NCI-H2171 treated with DMSO at 0.1 percent for 48 hours (cell line): ENCODE measurements at regions not wholly inside any gene's neighbourhood (a gene's known extent, or its start where the extent isn't known, plus 50 kb on each side); places are given as distances from the start of the nearest gene placed in this dataset.

Experiments
- DNase-seq: peaks from one replicate; lab custom pipeline; 2025; lab: John Stamatoyannopoulos, UW

DNA sequence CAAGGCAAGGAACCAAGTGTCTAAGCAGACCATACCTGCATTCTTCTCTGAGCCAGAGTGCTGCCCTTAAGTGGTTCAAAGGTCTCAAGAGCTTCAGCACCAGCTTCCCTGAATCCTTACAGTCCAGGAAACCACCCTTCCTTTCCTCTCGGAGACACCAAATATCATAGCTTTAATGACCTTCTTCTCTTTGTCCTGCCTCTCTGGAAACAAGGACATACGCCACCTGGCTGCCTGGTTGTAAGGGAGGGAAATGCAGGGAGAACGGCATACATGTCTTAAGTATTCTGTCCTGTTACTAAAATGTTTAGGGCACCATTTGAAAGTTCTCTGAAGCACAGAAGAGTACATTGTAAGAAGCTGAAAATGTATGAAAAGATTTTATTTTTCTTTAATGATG is 155.6 kb upstream of the ARRDC4 start:
- no peak for DNase-seq

DNA sequence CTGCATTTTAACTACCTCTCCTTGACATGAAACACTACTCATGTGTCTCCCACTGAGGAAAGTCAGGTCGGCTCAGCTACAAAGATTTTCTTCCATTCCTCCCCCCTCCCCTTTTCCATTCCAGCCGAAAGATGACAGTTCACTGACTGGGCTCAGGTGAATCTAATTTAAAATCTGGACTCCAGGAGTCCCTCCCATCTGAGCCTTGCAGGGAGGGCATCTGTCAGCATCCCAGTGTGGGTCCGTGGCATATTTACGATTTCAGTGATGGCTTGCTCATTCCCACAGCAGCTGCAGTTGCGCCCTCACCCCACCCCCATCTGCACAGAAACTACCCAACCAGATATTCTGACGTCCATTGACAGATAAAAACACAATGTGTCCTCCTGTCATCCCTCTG is 153.7 kb upstream of the ARRDC4 start:
- no peak for DNase-seq

DNA sequence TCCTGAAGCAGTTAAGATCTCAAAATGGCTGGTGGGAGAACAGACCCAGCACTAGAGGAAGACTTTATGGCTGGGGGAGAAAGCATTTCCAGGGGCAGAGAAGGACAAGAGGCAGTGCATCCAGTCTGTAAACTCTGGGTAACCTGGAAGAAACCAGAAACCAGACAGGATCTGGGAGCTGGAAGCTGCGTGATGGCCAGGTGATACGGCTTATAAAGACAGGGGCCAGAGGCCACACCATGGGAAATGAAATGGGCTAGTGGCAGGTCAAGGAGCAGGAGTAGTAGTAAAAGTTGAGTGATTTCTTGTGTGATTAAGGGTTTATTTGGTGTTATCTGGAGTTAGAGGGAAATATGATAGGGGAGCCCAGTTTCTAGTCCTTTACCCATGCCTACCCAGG is 144.7 kb upstream of the ARRDC4 start:
- DNase-seq: no peak

DNA sequence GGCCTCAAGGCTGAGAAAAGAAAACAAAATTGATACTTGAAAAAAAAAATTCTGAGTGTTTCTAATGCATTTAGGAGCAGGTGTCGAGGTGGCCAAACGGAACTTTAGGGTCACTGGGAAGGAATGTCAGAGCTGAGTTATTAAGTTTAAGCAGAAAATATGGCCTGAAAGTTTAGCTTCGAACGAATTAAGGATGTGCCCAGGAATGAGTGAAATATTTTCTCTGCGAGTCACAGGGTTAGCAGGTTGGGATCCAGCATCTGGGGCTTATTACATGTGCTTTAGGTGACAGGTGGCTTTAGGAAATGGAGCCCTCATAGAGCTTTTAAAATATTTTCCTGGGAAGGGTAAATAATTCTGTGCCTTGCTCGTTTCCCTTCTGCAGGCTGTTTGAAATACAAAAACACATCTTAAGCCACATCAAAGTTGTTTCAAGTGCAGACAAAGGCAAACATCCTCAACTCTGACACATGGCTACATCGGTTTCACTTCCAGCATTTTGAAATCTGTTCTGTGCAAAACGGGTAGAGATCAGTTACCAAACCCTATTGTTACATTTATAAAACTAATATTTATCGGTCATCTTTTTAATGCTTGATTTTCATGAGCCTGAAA is 143.1 kb upstream of the ARRDC4 start:
- DNase-seq: no peak

DNA sequence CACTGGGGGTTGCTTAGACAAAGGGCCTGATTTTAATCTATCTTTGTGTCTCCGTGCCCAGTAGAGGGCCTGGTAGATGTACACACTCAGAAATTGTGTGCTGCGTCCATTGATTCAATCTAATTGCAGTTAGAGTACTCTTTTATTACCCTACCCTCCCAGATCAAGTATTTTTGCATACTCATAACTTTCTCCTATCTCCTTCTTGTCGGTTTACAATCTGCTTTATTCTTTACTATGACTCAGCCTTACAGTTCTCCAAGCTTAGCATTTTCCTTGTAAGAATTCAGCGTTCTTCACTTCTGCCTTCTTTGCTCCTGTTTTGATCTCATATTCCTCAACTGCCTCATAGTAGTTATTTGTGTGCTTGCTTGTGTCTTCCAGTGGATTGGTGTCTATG is 124.5 kb upstream of the ARRDC4 start:
- DNase-seq: no peak

DNA sequence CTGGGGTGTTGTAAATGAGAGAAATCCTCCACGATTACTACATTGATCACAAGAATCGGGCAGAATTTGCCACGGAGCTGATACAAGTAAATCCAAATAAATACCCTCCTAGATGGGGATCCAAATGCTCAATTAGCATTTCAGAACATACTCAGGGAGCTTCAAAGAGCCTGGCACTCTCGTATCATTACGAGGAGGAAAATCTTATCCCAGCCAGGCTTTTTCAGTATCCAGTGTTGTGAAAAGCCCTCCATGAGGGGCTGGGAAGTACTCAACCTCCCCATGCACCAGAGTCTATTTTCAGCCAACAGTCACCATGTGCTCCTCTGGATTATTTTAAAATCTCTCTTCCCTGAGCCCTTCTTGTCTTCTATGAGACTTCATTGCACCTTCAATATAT is 122.6 kb upstream of the ARRDC4 start:
- DNase-seq: no peak

DNA sequence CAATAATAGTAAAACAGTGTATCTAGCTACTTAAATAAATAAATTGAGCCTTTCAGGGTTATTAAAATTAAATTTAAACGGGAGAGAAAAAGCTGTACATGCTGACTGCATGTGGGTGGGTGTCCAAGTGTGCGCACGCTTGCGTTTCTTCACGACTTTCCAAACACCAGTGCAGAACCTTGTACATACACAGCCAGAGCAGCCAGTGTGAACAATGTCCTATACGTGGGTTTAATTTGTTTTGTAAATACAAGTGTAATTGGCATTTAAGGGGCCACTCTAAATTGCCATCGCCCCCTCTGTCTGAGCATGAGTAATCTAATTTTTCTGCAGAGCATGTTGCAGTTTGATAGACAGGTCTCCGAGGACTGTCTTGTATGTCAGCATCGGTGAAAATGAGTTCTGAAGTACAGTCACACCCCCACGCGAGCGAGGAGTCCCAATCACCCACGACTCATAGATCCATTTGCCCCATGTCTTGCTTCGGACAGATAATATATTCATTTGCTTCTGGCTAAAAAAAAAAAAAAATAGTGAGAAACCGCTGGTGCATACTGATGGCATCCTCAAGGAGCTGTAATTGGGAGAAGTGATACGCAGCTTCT is 121.8 kb upstream of the ARRDC4 start:
- DNase-seq: no peak

DNA sequence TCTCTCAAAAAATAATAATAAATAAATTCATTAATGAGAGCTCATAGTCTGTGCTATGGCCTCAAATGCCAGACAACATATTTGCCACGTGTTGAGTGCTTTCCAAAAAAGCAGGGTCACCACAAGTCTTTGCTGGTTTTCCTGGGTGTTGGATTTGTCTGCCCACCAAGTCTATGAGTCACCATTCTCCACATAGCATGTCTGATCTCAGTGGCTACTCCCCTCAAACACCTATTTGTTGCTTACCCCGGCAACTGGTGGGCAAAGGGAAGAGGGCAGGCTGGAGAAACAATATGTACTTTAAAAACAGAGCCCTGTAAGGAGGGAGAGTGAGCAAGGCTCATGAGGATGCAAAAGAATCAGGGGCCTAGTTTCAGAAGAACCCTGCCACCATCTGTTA is 120.0 kb upstream of the ARRDC4 start:
- no peak for DNase-seq

DNA sequence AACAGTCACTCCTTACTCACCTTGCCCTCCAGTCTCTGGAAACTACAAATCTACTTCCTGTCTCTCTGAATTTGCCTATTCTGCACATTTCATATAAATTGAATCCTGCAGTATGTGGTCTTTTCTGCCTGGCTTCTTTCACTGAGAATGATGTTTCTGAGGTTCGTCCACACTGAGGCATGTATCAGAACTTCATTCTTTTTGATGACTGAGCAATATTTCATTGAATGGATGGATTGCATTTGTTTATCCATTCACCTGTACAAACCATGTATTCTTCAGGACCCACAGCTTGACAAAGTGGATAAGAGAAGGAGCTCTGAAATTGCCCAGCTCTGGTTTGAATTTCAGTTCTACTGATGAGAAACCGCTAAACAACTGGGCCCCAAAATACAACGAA is 118.9 kb upstream of the ARRDC4 start:
- no peak for DNase-seq

DNA sequence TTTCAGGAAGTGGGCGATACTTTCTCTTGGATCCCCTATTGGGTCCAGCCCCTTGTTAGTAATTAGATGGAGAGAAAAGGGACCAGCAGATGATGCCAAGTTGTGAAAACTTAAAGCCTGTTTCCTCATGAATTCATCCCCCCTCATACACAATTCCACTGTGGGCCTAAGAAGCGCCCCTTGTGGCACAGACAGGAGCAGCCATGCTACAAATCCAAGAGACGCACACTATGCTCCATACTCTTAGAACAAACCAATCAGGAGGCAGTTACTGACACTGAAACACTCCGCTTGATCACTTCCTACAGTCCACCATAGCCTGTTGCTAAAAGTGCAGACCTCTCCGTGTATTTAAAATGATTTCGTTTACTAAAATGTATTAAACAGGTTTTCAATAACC is 111.3 kb upstream of the ARRDC4 start:
- DNase-seq: no peak

DNA sequence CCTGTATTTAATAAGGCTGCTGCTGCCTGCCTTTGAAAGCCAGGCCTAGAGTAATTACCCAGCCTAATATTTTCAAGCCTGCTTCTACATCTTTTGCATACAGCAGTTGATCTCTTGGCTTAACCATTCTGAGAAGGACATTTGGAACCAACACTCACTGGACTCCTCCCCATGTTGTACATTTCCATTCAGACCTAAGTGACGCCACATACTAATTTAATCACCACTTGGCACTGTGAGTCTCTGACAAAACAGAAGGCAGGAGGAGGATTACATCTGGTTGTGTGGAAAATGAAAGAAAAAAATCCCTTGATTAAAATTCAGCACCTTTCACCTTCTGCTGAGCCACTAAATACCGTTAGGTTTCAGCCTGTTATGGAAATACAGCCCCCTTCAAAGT is 102.2 kb upstream of the ARRDC4 start:
- DNase-seq: no peak

DNA sequence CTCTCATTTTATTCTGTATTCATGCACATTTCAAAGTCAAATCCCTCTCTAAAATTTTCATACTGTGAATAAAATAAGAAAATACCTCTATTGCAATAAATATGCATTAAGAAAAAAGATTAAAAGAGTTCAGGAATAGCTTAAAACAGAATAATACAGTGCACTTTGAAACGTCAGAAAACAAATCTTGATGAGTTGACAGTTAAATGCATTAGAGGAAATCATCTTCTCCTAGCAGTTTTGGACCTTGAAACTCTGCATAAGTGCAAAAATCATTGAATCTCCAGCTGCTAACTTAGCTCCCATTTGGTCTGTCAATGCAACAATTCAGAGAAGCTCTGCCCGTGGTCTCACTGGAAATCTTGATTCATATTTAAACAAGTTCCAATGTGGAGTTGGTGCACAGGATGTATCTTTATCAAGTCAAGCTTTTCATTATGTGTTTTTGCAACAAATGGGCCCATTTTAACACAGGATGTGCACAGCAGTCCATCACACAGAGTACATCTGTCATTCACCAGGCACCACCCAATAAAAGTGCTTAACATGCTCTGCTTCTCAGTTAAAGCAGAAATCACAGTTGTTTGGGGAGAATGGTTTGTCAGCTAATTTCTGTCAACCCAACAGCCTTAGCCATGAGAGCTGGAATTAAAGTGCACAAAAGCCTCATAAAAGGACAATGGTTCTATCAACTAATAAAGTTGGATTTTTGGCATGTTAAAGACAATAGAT is 98.8 kb upstream of the ARRDC4 start:
- no peak for DNase-seq

DNA sequence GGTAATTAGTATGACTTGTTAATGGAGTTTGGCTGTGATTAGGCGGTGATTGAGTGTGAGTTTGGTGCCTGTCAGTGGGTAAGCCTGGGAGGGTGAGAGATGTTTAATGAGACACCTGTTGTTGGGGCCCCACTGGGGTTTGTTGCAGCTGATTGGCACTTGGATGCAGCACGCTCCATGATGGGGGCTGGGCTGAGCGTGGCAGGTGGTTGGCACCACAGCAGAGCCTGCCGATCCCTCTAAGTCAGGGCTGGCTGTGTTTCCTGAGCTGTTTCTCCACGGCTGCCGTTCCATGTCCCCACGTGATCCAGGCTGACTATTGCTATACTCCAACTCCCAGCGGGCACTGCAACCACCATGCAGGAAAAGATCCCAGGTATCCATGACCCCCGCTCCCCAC is 93.5 kb upstream of the ARRDC4 start:
- DNase-seq: peak; percentile 63

DNA sequence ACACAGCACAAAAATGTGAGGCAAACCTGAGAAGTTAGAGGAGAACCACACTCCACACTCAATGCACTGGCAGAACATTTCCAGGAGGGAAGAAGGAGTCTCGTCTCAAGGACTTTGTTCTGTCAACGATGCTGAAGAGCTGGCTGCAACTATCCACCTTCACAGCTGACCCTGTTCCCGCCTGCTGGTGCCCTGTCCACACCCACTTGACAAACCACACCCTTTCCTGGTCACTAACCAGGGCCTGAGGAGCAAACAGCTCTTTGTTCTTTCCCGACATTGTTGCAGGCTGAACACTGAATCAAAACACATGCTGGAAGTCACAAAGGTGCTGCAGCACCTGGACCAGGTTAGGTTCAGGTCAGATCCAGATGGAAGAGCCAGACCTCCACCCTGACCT is 92.6 kb upstream of the ARRDC4 start:
- no peak for DNase-seq

DNA sequence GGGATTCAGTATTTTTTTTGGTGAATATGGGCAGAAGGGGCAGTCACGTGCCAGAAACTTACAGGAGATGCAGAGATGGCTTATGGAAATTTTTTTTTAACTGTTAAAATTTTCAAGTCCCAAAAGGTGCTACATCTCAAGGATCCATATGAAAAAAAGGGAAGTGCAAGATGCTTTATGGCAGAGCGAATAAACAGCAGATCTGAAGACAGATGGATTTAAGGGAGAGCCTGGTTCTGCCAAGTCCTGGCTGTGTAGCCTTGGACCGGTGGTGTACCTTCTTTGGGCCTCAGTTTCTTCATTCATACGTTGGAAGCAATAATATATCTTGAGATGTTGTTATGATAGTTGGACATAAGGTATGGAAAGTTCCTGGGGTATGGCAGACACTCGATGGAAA is 91.5 kb upstream of the ARRDC4 start:
- DNase-seq: no peak

DNA sequence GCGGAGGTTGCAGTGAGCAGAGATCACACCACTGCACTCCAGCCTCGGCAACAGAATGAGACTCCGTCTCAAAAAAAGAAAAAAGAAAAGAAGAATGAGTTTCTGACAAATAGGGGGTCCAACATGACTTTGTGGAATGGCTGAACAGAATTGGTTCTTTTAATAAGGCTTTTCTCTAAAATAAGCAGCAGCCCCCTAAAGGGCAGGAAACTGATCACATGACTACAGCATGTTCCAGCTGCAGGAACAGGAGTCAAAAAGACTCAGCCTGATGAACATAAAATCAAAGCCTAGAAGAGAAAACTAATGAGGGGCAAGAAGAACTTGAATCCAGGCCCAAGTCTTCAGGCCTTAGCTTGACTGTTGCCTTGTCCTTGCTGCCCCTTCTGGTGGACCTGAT is 89.7 kb upstream of the ARRDC4 start:
- no peak for DNase-seq

DNA sequence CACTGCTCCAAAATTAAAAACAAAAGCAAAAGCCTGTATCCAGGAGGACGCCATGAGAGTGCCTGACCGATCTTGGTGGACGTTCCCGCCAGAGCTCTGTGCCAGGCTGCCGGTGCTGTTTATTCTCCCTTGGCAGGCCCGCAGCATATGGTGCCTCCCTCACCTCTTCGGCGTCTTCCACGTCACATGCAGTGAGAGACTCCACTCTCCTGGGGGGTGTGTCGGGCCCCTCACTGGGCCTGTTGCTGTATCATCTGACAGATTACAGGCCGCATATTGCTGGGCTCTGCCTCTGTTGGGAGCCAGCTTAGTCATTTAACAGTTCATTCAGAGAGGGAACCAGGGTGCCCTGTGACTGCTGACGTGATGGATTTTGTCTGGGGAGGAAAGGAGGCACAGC is 86.4 kb upstream of the ARRDC4 start:
- peak; percentile 6 for DNase-seq

DNA sequence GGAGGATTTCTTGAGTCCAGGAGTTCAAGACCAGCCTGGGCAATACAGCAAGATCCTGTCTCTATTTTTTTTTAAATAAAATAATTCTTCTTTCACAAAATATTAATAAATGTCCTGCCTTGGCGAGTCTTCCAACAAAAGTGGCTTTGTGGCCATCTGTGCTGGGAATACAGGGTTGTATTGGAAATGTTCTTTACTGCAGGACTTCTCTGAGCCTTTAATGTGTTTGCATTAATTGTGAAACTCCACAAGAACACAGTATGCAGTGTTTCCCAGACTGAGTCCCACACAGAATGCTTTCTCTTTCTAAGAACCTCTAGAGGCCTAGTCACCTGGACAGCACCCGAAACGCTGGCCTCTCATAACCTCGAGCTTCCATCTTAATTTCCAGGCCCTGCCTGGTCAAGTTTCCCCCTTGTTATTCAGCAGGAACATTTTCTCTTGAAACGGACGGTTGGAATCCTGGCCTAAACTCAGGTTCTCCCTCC is 85.4 kb upstream of the ARRDC4 start:
- DNase-seq: no peak

DNA sequence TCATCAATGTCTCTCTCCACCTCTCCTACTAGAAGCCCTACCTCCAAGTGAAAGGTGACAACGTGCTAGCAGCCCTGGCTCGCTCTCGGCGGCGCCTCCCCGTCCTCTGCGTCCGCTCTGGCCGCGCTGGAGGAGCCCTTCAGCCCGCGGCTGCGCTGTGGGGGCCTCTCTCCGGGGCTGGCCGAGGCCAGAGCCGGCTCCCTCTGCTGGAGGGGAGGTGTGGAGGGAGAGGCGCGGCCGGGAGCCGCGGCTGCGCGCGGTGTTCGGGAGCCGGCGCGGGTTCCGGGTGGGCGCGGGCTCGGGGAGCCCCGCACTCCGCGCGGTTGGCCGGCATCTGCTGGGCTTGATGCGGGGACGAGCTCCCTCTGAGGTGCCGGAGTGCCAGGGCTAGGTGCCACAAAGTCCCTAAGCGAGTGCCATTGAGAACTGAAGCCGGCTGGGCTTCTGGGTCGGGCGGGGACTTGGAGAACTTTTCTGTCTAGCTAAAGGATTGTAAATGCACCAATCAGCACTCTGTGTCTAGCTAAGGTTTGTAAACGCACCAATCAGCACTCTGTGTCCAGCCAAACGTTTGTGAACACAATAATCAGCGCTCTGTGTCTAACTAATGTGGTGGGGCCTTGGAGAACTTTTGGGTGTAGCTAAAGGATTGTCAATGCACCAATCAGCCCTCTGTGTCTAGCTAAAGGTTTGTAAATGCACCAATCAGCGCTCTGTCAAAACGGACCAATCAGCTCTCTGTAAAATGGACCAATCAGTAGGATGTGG is 84.8 kb upstream of the ARRDC4 start:
- DNase-seq: no peak

DNA sequence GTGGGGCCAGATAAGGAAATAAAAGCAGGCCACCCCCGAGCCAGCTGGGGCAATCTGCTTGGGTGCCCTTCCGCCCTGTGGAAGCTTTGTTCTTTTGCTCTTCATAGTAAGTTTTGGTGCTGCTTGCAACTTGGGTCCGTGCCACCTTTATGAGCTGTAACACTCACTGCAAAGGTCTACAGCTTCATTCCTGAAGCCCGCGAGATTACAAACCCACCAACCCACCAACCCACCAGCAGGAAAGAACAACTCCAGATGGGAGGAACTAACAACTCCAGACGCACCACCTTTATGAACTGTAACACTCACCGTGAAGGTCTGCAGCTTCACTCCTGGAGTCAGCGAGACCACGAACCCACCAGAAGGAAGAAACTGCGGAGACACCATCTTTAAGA is 84.2 kb upstream of the ARRDC4 start:
- no peak for DNase-seq

DNA sequence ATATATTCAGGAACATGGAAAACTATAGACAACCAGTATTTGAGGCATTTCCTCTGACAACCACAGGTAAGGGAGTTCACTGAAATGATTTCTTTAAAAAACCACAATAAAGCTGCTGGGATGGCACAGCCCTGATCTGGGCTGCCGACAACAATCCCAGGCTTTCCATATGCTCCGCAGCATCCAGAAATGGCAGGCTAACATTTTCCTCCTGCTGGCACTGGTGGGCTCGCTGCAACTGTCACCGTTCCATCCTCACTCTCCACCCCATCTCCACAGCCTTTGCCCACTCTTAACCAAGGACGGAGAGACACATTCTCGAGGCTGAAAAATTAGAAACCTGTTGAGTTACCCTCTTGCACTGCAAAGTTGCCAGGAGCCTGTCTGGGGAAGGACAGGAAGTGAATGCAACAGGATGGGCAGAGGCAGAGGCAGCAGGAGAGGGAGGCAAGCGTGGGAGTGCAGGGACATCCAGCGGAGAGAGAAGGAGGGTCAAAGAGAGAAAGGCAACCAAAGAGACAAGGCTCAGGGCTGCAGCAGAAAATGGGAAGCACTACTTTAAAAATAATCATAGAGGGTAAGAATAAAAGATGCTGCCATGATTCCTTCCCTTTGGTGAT is 79.0 kb upstream of the ARRDC4 start:
- no peak for DNase-seq

DNA sequence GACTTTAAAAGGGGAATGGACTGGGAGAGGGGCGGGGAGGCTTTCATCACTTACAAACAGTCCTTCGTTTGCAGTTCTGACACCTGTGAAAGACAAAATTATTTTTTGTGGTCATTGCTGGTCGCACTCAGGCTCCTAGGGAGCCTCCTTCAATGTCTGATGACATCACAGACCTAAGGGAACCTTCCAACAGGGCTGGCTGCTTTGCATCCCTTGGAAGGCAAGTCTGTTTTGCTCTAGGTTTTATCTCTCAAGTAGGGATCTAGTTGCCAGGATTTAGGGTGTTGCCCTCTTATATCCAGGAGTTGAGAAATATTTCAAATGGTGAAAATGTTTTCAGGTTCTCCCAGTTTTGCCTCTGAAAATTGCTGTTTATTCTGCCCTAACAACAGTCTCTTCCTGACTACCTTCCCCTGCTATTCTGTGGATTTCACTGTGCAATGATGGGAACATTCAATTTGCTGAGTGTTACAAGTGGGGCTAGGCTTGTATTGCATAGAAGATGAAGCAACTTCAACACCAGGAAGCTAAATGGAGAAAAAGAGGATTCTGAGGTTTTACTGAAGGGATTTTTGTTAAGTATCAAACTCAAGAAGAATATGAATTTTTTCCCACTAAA is 75.9 kb upstream of the ARRDC4 start:
- DNase-seq: no peak
